Testis (tissue), 2 donors: ENCODE measurements at regions not wholly inside any gene's neighbourhood (a gene's known extent, or its start where the extent isn't known, plus 50 kb on each side); places are given as distances from the start of the nearest gene placed in this dataset.

Source experiments
- CTCF ChIP-seq, 3 experiments: fragments of 450-650 bp in 2 of 3; fragments of 200-600 bp in 1 of 3; sonication (generic) in 1 of 3; IDR thresholded peaks; one replicate each; pipeline ENCODE4 v1.5.1; 2016 to 2019; ENCODE audit warnings: antibody characterized with exemption in 3 of 3, mild to moderate bottlenecking in 2 of 3, moderate library complexity in 1 of 3
- POLR2A ChIP-seq: fragments of 450-650 bp; IDR thresholded peaks from one replicate; pipeline ENCODE4 v1.6.1; 2017; ENCODE audit warnings: antibody characterized with exemption, mild to moderate bottlenecking, moderate library complexity

GRCh38 chr3:117084739-117085270, 375.2 kb downstream of the TUSC7 start:
- no peak for TF ChIP-seq CTCF (IDR thresholded peaks at IDR 0.05)
- TF ChIP-seq POLR2A = no peak
